GM10248 (cell line): ENCODE measurements at regions not wholly inside any gene's neighbourhood (a gene's known extent, or its start where the extent isn't known, plus 50 kb on each side); places are given as distances from the start of the nearest gene placed in this dataset.

Experiments
- CTCF ChIA-PET: fragments of 300-600 bp; sonication (Branson Sonifier 250); formaldehyde crosslinking; extraction: SDS; loops from one replicate; lab custom pipeline; 2021; ENCODE audit warnings: antibody characterized with exemption; lab: Yijun Ruan, JAX
- POLR2A ChIA-PET: fragments of 350-650 bp; sonication (Branson Sonifier 250); formaldehyde crosslinking; extraction: SDS; loops from one replicate; lab custom pipeline; 2020; ENCODE audit warnings: antibody characterized with exemption; lab: Yijun Ruan, JAX
- DNase-seq: peaks from one replicate; pipeline ENCODE4 v3.0.0; 2012; ENCODE audit errors: extremely low spot score
- TF ChIP-seq, protein P1 (sequence below): IDR thresholded peaks from 2 replicates; pipeline ENCODE4 v1.5.1; 2012; ENCODE audit warnings: mild to moderate bottlenecking, low read depth; ENCODE audit errors: extremely low read depth, missing control alignments, control extremely low read depth

GRCh38 chr15:57780471-57780870 is 74.0 kb downstream of the POLR2M start:
- CTCF ChIA-PET, result interaction anchor here (1.0 to 1.3 kb wide), 2 partner anchors 9 kb away, joined by 4 read pairs; no protein-coding TSS in a partner anchor
- POLR2A ChIA-PET, result no interaction called here
- TF ChIP-seq, protein P1, sequence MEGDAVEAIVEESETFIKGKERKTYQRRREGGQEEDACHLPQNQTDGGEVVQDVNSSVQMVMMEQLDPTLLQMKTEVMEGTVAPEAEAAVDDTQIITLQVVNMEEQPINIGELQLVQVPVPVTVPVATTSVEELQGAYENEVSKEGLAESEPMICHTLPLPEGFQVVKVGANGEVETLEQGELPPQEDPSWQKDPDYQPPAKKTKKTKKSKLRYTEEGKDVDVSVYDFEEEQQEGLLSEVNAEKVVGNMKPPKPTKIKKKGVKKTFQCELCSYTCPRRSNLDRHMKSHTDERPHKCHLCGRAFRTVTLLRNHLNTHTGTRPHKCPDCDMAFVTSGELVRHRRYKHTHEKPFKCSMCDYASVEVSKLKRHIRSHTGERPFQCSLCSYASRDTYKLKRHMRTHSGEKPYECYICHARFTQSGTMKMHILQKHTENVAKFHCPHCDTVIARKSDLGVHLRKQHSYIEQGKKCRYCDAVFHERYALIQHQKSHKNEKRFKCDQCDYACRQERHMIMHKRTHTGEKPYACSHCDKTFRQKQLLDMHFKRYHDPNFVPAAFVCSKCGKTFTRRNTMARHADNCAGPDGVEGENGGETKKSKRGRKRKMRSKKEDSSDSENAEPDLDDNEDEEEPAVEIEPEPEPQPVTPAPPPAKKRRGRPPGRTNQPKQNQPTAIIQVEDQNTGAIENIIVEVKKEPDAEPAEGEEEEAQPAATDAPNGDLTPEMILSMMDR, result no peak
- no peak for DNase-seq

GRCh38 chr15:57782731-57783130 is 76.2 kb downstream of the POLR2M start:
- TF ChIP-seq, protein P1, result no peak

DNA sequence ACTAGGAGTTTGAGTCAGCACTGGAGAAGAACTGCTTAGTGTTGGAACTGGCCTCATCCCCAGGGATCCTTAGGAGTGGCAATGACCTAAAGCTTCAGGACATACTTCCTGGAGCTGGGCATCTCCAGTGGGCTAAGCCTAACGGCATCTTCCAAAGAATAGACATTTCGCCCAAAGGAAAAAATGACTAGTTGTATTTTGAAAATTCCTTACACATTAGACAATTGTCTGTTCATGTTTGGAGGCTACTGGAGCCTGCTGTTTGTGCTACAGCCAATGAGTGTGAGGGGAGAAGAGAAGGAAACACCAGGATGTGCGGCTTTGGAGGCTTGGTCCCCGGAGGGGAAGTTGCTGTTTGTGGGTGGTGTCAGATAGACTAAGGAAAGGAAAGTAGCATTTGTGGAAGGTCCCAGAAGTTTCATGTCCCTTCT is 77.6 kb downstream of the POLR2M start:
- CTCF ChIA-PET, result interaction anchor here (0.9 kb wide), 1 partner anchor 287 kb away, joined by 3 read pairs; no protein-coding TSS in a partner anchor
- DNase-seq, result no peak
- TF ChIP-seq, protein P1, result no peak
- POLR2A ChIA-PET, result no interaction called here

More at GRCh38 chr15:57782731-57783130, 76.2 kb downstream of the POLR2M start:
- ChIA-PET CTCF (no interaction called here), POLR2A (no interaction called here)
- DNase-seq, result no peak

DNA sequence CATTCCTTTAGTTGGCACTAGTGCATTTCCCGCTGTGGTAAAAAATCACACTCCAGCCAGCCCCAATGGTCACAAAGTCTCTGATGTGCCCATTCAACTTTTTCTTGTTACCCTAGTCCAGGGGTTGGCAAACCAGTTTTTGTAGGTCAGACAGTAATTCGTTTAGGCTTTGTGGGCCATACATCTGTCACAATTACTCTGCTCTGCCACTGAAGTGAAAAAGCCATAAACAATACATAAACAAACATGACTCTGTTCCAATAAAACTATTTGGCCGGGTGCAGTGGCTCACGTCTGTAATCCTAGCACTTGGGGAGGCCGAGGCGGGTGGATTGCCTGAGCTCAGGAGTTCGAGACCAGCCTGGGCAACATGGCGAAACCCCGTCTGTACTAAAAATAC is 78.5 kb downstream of the POLR2M start:
- POLR2A ChIA-PET, result no interaction called here
- CTCF ChIA-PET, result no interaction called here
- TF ChIP-seq, protein P1, result no peak
- no peak for DNase-seq

DNA sequence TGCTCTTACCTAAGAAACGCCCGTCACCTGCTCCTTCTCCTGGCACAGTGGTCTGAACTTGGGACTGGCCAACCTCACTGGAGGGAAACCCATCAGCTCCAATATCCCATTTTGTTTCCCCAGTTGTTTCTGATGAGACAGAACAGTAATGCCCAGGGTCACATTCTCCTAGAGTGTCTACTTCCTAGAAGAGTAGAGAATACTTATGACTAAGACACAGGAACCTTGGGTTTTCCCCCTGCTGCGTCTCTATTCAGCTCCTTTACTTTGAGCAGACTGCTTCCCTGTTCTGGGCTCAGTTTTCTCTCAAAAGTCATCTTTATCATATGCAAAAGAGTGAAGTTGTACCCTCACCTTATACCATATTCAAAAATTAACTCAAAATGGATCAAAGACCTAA is 79.4 kb downstream of the POLR2M start:
- CTCF ChIA-PET, result no interaction called here
- POLR2A ChIA-PET, result no interaction called here
- DNase-seq, result no peak
- TF ChIP-seq, protein P1, result no peak

GRCh38 chr15:57789225-57789624 is 82.7 kb downstream of the POLR2M start:
- TF ChIP-seq, protein P1, result no peak
- CTCF ChIA-PET, result interaction anchor here (1.0 kb wide), 1 partner anchor 9 kb away, joined by 4 read pairs; no protein-coding TSS in a partner anchor
- POLR2A ChIA-PET, result no interaction called here
- no peak for DNase-seq
